Tongue (tissue), 1 donor: ENCODE measurements at regions not wholly inside any gene's neighbourhood (a gene's known extent, or its start where the extent isn't known, plus 50 kb on each side); places are given as distances from the start of the nearest gene placed in this dataset.
A peak's percentile ranks its signal among the peaks of the same experiment; 100 is the strongest.
"Not testable (repeated sequence)": the region's sequence is repeated elsewhere in the genome, so short reads cannot be mapped to it uniquely, and the experiment has no call there.

Source experiments
- DNase-seq: peaks from one replicate; pipeline ENCODE4 v3.0.0-alpha.2; 2015

DNA sequence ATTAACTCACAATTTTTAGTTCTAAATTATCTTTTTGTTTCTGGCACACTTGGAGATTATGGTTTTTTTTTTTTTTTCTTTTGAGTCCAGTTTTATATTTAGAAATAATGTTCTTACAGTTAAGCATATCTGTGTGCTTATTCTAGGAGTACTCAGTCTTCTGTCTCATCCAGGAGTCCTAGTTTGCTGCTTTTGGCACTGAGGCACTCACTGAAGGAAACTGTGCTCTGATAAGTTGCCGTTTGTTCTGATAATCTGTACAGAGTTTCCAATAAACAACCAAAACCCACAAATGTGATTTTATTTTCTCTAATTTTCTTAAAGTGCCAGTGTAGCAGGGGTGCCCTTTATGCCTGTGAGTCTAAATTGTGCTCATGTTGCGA, 251.0 kb downstream of the LRRC70 start:
- no peak for DNase-seq

DNA sequence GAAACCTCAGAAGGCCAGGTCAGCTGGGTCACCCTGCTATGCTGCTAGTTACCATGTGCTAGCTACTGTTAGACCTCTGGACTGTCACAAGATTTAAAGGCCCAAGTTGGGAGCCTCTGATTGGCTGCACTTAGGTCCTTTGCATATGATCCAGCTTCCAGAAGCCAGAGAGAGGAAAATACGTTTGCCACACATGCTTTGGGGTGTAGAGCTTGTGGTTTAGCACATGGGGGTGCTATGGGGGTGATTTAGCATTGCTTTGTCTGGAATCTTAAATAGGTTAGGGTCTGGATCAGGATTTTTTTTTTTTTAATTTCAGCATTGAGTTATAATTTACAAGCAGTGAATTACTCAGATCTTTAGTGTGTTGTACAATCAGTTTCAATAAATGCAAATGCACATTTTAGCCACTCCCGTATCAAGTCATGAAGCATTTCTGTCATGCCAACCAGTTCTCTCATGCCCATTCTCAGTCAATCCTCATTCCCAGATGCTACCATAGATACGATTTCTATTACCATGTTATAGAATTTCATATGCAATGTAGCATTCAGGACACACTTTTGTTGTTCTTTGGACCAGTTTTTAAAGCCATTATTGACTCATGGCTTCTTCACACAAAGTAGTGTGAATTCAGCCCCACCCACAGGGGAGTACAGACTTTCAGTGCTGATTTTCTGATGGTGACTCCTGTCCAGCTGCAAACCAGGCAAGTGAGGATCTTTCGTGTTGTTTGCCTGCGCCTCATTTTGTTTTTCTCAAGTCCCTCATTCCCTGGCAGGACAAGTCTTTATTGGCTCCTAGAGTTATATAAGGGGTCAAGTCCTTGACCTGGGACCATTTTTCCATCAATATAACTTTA, 250.4 kb downstream of the LRRC70 start:
- no peak for DNase-seq

DNA sequence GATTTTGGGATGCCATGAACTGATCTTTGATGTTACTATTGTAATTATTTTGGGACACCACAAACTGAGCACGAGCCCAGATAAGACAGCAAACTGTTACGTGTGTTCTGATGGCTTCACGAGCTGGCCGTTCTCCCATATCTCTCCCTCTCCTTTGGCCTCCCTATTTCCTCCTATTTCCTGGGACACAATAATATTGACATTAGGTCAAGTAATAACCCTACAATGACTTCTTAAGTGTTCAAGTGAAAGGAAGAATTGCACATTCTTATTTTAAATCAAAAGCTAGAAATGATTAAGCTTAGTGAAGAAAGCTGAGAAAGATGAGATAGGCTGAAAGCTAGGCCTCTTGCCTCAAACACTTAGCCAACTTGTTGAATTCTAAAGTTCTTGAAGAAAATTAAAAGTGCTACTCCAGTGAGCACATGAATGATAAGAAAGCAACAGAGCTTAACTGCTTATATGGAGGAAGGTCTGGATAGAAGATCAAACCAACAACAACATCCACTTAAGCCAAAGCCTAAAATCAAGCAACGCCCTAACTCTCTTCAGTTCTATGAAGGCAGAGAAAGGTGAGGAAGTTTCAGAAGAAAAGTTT, 247.1 kb downstream of the LRRC70 start:
- DNase-seq = no peak

DNA sequence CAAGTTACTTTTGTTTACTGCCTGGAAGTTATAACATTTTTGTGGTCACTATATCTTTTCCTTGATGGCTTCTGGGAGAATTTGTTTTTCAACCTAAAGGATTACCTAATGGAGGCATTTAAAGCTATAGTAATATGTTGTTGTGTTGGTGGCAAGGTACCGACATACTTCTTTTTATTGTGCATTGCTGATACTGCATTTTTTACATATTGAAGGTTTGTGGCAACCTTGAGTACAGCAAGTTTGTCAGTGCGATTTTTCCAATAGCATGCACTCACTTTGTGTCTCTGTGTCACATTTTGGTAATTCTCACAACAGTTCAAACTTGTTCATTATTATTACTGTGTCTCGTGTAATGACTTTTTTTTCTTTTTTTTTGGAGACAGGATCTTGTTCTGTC, 246.3 kb downstream of the LRRC70 start:
- no peak for DNase-seq

DNA sequence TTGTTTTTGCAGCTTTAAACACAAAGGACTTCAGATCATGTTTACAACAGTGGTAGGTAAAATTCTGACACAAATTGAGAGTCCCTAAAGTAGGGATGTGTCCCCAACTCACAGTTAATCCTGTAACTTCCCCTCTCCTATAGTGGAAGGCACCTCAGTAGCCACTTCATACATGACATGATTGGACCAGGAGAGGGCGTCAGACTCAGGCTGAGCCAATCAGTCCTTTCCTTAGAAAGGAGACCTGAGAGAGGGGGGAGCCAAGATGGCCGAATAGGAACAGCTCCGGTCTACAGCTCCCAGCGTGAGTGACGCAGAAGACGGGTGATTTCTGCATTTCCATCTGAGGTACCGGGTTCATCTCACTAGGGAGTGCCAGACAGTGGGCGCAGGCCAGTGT, 238.4 kb downstream of the LRRC70 start:
- not testable (repeated sequence) for DNase-seq

DNA sequence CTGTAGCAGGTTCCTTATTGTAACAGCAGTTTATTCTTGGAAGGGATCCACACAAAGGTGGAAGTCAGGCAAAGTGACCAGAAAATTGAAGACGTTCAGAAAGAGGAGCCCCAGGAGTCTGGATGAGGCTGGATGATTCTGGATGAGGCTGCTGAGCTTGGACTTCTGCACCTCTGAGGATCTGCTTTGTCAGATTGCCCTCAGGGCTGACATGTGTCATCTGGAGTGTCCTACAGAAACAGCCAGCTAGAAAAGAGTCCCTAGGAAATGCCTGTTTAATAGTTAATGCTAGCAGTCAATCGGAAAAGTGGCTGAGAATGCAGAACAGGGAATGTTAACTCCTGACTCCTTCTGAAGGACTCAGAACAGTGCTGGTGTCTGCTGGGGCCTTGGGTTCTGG, 236.4 kb downstream of the LRRC70 start:
- DNase-seq = no peak

DNA sequence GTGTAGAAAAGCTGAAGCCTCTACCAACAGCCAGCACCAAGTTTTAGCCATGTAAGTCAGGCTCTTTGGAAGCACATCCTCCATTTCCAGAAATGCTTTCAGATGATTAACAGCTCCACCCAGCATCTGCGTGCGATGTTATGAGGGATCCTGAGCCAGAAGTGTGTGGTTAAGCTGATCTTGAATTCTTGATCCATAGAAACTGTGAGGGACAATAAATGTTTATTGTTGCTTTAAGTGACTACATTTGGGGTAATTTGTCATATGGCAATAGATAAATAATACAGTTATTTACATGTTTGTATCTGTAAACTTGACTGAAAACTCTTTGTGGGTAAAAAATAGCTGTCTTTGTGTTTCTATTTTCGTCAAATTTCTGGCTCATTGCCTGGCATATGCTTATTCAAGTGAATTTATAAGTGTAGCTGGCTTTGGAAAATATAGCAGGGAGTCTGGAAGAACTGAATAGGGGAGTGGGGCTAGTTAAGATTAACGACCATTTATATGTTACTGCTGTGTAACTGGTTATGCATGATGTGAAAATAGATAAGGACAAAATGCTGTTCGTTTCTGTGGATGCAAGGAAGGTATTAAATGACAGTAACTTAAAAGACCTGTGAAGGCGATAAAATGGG, 234.1 kb downstream of the LRRC70 start:
- no peak for DNase-seq

DNA sequence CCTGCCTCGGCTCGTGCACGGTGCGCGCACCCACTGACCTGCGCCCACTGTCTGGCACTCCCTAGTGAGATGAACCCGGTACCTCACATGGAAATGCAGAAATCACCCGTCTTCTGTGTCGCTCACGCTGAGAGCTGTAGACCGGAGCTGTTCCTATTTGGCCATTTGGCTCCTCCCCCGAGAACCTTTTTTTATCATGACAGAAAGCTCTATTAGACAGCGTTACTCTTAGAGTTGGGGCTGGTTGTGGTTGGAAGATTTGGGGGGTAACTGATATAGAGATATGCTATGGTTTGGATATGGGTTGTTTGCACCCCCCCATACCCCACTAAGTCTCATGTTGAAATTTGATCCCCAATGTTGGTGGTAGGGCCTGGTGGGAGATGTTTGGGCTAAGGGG, 226.2 kb downstream of the LRRC70 start:
- not testable (repeated sequence) for DNase-seq

DNA sequence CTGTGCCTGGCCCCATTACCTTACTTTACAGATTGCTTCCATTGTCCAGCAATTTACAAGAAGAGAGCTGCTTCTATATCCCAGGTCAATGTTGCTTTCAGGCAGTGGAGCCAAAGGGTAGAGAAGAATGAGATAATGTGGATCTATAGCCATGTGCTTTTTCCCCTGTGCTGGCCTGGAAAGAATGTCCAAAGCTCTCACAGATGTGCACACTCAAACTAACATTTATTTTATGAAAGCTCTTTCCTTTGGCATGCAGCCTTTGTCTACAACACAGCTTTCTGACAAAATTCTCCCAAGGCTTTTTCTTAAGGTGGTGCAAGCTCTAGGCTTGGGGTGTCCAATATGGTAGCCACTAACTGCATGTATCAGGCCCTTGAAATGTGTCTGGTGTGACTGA, 217.3 kb downstream of the LRRC70 start:
- peak; percentile 56 for DNase-seq

DNA sequence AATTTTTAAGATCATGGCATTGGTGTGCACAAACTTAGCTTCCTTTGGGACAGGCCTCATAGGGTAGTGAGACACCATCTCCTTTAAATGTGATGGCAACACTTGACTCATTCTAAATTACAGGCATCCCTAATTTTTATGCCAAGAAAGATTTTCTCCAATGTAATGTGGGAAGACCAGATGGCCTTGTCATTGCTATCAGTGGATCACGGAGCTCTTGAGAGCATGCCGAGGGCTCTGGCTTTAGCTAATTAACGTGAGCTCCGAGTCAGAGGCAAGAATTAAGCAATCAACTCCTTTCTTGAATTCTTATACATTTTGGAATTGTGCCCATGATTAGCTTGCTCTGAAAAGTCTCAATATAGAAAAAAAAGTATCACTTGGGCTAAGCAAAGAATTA, 215.8 kb downstream of the LRRC70 start:
- peak; percentile 14 for DNase-seq

DNA sequence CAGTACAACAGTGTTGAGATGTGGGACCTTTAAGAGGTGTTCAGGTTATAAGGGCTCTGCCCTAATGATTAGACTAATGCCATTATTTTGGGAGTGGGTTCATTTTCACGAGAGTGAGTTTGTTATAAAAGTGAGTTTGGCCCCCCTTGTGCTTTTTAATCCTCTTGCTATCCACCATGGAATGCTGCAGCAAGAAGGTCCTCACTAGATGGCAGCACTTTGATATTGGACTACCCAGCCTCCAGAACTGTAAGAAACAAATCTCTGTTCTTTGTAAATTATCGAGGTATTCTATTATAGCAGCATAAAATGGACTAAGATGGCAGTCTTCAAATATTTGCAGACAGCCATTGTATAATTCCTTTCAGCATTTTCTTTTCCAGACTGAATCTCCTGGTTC, 212.4 kb downstream of the LRRC70 start:
- DNase-seq = no peak

DNA sequence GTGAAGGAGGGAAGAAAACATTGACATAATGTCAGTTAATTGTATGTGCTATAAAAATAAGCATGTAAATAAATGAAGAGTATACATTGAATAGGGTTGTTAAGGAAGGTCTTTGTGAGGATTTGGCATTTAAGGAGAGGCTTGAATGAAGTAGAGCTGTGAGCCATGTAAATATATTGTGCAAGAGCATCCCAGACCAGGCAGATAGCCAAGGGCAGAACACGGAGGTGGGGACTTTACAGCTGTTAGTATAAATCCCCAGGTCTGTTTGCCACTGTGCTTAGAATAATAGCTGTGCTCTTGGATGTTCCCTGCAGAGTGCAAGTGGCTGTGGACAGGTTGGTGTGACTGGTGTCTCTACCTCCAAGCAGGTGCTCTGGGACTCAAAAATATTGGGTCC, 211.7 kb downstream of the LRRC70 start:
- DNase-seq = peak; percentile 10

DNA sequence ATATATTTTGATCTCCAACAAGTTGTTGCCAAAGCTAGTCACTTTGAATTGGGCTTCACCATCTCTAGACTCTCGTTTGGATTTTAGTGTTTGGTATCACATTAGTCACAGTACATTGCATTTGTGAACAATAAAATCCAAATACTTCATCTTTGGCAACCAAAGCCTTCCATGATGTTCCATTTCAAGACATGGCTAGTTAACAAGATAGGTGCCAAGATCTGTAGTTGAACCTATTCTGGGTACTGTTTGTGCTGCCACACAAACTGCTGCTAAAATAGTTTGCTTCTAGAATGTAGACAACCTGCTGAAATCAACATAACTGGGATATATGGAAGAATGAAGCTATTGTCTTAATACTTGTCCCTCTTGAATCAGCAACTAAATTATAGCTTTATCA, 207.5 kb downstream of the LRRC70 start:
- no peak for DNase-seq

DNA sequence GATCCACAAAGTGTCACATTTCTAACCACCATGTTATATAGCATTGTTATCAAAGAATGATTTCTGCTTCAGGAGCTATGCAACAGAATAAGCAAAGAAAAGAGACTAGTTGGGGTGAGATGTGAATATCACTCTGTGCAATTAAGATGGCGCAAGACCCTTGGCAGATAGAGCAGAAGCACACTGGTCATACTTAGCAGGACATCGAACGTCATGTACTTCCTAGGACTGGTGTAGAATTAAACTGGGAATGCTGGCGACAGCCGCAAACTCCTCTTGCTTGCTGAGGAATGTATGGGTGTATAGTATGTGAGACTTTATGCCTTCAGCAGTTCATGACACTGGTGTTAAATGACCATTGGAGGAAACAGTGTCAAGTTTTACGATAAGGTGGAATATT, 207.0 kb downstream of the LRRC70 start:
- DNase-seq = no peak

DNA sequence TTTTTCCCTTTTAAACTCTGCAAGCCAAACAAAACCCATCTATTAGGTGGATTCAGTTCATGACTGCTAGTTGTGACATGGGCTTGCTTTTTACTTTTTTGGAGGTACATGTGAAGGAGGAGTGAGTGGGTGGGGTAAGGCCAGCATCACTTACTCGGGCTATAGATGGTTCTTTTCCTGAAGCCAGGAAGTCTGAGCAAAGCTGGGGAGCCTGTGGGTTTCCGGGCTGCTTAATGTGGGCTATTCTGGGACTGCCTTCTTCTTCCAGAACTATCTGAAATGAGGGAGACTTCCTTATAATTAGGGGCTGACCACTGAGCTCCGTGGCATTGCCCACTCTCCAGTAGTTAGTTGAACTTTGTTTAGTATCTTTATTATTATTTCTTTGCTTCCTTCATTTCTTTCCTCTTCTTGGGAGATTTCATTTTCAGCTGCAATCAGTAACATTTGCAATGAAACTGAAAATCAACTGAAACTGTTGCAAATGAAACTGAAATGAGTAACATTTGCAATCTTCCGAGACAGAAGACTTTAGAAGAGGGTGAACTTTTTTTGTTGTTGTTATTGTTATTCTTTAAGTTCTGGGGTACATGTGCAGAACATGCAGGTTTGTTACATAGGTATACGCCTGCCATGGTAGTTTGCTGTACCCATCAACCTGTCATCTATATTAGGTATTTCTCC, 204.9 kb downstream of the LRRC70 start:
- no peak for DNase-seq

DNA sequence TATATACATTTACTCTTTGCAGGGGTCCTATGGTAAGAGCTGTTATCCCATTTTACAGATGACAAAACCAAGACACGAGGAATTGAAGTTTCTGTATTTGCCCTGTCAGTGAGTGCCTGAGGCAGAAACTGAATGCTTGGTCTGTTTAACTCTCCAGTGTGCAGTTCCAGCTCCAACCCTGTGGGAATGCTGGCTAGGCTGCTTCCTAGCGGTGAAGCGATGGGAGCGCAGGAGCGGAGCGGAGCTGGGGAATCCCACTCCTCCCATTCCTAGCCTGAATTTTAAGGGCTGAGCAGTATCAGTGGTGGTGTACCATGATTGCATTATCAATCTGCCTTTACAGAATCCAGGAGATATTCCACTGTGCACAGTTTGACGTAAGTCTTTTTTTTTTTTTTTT, 202.3 kb downstream of the LRRC70 start:
- DNase-seq = no peak

DNA sequence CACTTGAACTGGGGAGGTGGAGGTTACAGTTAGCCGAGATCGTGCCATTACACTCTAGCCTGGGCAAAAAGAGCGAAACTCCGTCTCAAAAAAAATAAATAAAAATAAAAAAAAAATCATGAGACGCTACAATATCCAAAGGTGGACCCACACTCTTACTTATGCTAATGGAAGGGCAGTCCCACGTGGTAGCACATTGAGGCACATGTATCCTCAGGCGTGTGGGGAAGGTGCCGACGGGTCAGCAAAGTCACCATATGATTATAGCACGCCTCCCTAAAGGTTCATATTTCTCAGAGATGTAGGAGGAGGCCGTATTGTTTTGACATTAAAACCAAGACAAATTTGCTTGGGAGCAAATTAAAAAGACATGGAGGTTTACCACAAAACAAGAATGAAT, 201.6 kb downstream of the LRRC70 start:
- DNase-seq = no peak

DNA sequence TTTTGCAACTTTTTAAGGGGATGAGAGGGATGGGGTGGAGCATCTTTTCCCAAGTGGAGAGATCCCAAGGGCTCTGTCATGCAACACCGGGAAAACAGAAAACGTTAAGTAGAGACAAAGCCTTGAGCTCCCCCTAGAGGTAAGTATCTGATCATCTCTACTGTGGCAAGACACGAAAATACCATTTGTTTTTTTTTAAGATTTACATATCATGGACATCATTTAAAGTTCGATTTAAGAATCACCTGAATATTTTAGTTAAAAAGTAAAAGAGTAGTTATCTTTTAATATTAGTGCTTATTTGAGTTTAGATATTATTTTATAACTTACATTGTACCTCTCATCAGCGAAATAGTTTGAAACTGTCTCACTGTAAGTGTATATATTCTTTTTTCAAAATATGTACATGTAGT, 200.4 kb downstream of the LRRC70 start:
- DNase-seq = peak; percentile 73

DNA sequence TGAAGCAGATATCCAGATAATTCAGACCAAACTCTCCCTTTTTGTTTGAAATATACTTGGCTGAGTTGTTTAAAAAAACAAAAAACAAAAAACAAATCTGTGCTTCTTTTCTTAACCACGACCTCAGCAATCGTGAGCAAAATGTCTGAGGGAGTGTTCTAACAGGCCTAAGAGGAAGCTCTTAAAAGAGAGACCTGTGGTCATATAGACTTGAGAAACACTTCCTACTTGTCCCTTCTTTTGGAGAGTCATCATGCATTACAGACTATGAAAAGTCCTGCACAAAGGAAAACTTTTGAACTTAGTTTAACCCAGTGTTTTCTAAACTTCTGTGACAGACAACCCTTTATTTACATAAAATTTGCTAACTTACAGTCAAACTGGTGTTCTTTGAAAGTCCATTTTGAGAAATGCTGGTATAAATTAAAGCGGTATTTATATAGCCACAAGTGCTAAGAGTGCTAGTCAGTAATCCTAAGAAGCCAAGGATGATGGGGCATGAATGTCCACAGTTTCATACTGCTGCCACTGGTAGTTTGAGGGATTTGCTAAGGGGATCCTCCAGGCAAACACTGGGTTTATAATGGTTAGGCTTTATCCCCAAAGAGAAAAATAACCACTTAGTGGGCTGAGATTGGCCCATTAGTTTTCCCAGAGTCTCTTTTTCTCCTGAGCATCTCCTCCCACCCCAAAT, 199.8 kb downstream of the LRRC70 start:
- no peak for DNase-seq

DNA sequence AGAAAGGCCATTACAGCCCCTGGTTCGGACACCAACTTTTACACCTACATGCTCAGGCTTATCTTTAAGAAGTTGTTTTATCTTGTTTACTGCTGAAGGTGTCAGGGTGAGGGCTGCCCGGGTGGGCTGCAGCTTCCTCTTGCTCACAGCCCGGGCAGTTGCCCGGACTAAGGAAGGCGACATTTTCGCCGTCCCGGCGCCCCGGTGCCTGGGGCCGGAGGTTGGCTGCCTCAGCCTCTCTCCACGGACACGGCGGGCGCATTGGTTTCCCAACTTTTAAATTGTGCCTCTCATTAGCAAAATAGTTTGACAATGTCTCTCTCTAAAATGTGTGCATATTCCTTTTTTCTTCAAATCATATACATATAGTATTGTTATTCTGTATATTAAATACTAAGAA, 198.5 kb downstream of the LRRC70 start:
- DNase-seq = not testable (repeated sequence)

DNA sequence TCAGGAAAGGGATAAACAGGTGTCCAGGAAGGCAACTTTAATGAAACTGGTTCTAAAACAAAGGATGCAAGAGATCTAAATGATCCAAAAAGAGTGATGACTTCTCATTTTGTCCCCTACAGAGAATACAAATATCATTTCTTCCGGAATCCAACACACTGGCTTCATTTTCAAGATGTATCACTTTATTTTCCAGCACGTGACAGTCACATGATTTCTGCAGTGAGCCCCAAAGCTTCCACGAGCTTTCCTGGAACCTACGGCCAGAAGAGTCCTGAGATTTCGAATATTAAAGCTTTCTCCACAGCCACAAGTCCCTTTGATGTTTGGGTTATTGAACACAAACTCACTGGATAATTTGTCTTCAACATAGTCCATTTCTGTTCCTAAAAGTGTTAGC, 198.0 kb downstream of the LRRC70 start:
- DNase-seq = not testable (repeated sequence)

DNA sequence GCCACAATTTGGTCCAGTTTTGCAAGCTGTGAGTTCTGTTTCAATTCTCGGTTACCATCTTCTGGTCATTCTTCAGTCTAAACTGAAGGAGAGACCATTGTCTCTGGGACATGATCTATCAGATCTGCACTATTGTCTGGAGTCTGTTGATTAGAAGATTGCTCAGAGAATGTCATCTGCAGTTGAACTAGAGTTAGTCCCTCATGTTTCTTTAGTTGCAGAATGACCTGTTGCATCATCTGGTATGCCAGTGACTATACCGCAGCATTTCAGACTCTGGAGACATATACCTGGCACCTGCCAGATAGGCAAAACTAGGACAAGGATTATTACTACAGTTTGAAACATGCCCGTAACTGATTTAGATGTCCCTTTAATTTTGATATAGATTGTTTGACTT, 194.8 kb downstream of the LRRC70 start:
- no peak for DNase-seq
